Activated B cell treated with CpG ODN at 0.5 μM for 24 hours (primary cell): ENCODE measurements at regions not wholly inside any gene's neighbourhood (a gene's known extent, or its start where the extent isn't known, plus 50 kb on each side); places are given as distances from the start of the nearest gene placed in this dataset.
"Not testable (repeated sequence)": the region's sequence is repeated elsewhere in the genome, so short reads cannot be mapped to it uniquely, and the experiment has no call there.

Experiments
- ATAC-seq: fragments of 200-7000 bp; cut with Tn5 transposase; one replicate; pipeline ENCODE4 v1.10.0; 2021; ENCODE audit warnings: low read depth, mild to moderate bottlenecking, moderate library complexity
- CTCF ChIA-PET: fragments of 350-600 bp; sonication (Branson Sonifier 250); formaldehyde crosslinking; loops from one replicate; lab custom pipeline; 2021; ENCODE audit warnings: antibody characterized with exemption; lab: Charles Lee
- POLR2A ChIA-PET: fragments of 350-600 bp; sonication (Branson Sonifier 250); formaldehyde crosslinking; loops from one replicate; lab custom pipeline; 2021; ENCODE audit warnings: antibody characterized with exemption; lab: Charles Lee
- DNase-seq: peaks from one replicate; pipeline ENCODE4 v3.0.0; 2022
- H3K27ac Mint-ChIP-seq: one replicate; pipeline ENCODE4 v1.8.0; 2020; ENCODE audit warnings: mixed read lengths
- H3K27me3 Mint-ChIP-seq: one replicate; pipeline ENCODE4 v1.8.0; 2021; ENCODE audit warnings: mixed read lengths
- H3K36me3 Mint-ChIP-seq: one replicate; pipeline ENCODE4 v1.8.0; 2021; ENCODE audit warnings: low read depth, mixed read lengths
- H3K4me1 Mint-ChIP-seq: one replicate; pipeline ENCODE4 v1.8.0; 2021; ENCODE audit warnings: mixed read lengths
- H3K4me3 Mint-ChIP-seq: one replicate; pipeline ENCODE4 v1.8.0; 2020; ENCODE audit warnings: mild to moderate bottlenecking, mixed read lengths
- H3K9me3 Mint-ChIP-seq: one replicate; pipeline ENCODE4 v1.8.0; 2020; ENCODE audit warnings: mixed read lengths
- intact Hi-C: fragments of 100-400 bp; cut with micrococcal nuclease; formaldehyde crosslinking; loops from one replicate; pipeline ENCODE4 v1.15.1; 2024
- TF ChIP-seq, protein P1 (sequence below): fragments of 200-600 bp; IDR thresholded peaks from one replicate; pipeline ENCODE4 v1.8.0; 2022; ENCODE audit warnings: antibody characterized with exemption, mild to moderate bottlenecking

GRCh38 chr3:178107804-178108203, 428.4 kb upstream of the KCNMB2 start:
- intact Hi-C loops, result no loop called here

GRCh38 chr3:178109691-178110090, 426.5 kb upstream of the KCNMB2 start:
- no peak overlapping the region for H3K4me3 Mint-ChIP-seq
- no peaks in the 10 kb centered on the region for H3K36me3 Mint-ChIP-seq
- H3K27ac Mint-ChIP-seq, result no peak overlapping the region
- peaks cover 7% of the 10 kb centered on the region for H3K27me3 Mint-ChIP-seq
- no peak for ATAC-seq
- no peaks in the 10 kb centered on the region for H3K9me3 Mint-ChIP-seq
- ChIA-PET POLR2A (no interaction called here), CTCF (no interaction called here)
- intact Hi-C loops, result no loop called here
- TF ChIP-seq, protein P1, sequence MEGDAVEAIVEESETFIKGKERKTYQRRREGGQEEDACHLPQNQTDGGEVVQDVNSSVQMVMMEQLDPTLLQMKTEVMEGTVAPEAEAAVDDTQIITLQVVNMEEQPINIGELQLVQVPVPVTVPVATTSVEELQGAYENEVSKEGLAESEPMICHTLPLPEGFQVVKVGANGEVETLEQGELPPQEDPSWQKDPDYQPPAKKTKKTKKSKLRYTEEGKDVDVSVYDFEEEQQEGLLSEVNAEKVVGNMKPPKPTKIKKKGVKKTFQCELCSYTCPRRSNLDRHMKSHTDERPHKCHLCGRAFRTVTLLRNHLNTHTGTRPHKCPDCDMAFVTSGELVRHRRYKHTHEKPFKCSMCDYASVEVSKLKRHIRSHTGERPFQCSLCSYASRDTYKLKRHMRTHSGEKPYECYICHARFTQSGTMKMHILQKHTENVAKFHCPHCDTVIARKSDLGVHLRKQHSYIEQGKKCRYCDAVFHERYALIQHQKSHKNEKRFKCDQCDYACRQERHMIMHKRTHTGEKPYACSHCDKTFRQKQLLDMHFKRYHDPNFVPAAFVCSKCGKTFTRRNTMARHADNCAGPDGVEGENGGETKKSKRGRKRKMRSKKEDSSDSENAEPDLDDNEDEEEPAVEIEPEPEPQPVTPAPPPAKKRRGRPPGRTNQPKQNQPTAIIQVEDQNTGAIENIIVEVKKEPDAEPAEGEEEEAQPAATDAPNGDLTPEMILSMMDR, result no peak
- H3K4me1 Mint-ChIP-seq, result no peaks in the 10 kb centered on the region
- DNase-seq, result no peak

More at GRCh38 chr3:178107804-178108203, 428.4 kb upstream of the KCNMB2 start:
- Mint-ChIP-seq H3K36me3 (no peaks in the 10 kb centered on the region), H3K4me3 (no peak overlapping the region), H3K4me1 (no peaks in the 10 kb centered on the region), H3K9me3 (no peaks in the 10 kb centered on the region), H3K27me3 (peaks cover 7% of the 10 kb centered on the region), H3K27ac (no peak overlapping the region)
- ChIA-PET CTCF (no interaction called here), POLR2A (no interaction called here)
- TF ChIP-seq, protein P1, result no peak
- ATAC-seq (no peak), DNase-seq (no peak)

GRCh38 chr3:178112134-178112533, 424.1 kb upstream of the KCNMB2 start:
- Mint-ChIP-seq H3K4me1 (no peaks in the 10 kb centered on the region), H3K27me3 (peaks cover 7% of the 10 kb centered on the region), H3K36me3 (no peaks in the 10 kb centered on the region), H3K4me3 (no peak overlapping the region), H3K9me3 (no peaks in the 10 kb centered on the region), H3K27ac (no peak overlapping the region)
- POLR2A ChIA-PET, result no interaction called here
- CTCF ChIA-PET, result no interaction called here
- TF ChIP-seq, protein P1, result no peak
- ATAC-seq (no peak), DNase-seq (no peak)
- intact Hi-C loops, result no loop called here

GRCh38 chr3:178112552-178112951, 423.7 kb upstream of the KCNMB2 start:
- H3K36me3 Mint-ChIP-seq, ATAC-seq, H3K4me1 Mint-ChIP-seq, DNase-seq, POLR2A ChIA-PET, H3K27ac Mint-ChIP-seq, CTCF ChIA-PET, H3K9me3 Mint-ChIP-seq, H3K4me3 Mint-ChIP-seq, H3K27me3 Mint-ChIP-seq, intact Hi-C loops: not testable (repeated sequence)

GRCh38 chr3:178117641-178118040, 418.6 kb upstream of the KCNMB2 start:
- Mint-ChIP-seq H3K36me3 (no peaks in the 10 kb centered on the region), H3K4me3 (no peak overlapping the region), H3K27me3 (no peaks in the 10 kb centered on the region), H3K4me1 (no peaks in the 10 kb centered on the region), H3K27ac (no peak overlapping the region), H3K9me3 (no peaks in the 10 kb centered on the region)
- CTCF ChIA-PET, result no interaction called here
- DNase-seq (no peak), ATAC-seq (no peak)
- intact Hi-C loops, result no loop called here
- POLR2A ChIA-PET, result no interaction called here
- TF ChIP-seq, protein P1, result no peak

DNA sequence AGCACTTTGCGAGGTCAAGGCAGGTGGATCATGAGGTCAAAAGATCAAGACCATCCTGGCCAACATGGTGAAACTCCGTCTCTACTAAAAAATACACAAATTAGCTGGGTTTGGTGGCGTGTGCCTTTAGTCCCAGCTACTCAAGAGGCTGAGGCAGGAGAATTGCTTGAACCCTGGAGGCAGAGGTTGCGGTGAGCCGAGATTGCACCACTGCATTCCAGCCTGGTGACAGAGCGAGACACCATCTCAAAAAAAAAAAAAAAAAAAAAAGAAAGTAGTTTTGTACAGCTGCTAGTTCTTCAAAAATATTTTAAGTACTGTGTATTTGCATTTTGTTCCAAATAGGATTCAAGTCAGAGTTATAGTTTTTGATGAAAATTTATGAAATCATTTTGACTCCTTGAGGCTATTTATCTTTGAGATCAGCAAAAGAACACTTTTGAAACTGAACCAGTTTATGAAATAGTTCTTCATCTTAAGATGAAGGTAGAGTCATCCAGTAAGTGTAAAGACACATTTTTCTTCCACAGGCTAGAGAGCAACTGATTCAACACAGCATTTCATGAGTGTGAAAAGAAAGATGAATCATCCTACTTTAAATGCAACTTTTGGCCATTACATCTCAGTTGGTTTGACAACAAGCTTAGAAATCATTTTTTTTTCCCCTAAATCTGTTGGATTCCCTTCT, 416.5 kb upstream of the KCNMB2 start:
- POLR2A ChIA-PET, intact Hi-C loops, DNase-seq, ATAC-seq, H3K36me3 Mint-ChIP-seq, CTCF ChIA-PET, H3K4me1 Mint-ChIP-seq, H3K27me3 Mint-ChIP-seq, H3K4me3 Mint-ChIP-seq, H3K9me3 Mint-ChIP-seq, H3K27ac Mint-ChIP-seq: not testable (repeated sequence)
